ENCODE measurements at regions not wholly inside any gene's neighbourhood (a gene's known extent, or its start where the extent isn't known, plus 50 kb on each side); places are given as distances from the start of the nearest gene placed in this dataset.

- TF ChIP-seq GMEB2 (CRISPR knock-in tag; IDR thresholded peaks at IDR 0.05; ENCODE audit: low read depth) (no peak), ZNF382 (CRISPR knock-in tag; IDR thresholded peaks at IDR 0.05; ENCODE audit: borderline replicate concordance) (no peak), FOXO1 (CRISPR knock-in tag; IDR thresholded peaks at IDR 0.05) (peak; percentile 100), HOXA7 (CRISPR knock-in tag; IDR thresholded peaks at IDR 0.05) (no peak), ZNF574 (CRISPR knock-in tag; IDR thresholded peaks at IDR 0.05) (peak; percentile 79), MAZ (IDR thresholded peaks at IDR 0.05; ENCODE audit: borderline replicate concordance, low read depth, low read length) (no peak), MAZ (CRISPR knock-in tag; IDR thresholded peaks at IDR 0.05; ENCODE audit: low read depth) (no peak), NKX3-1 (CRISPR knock-in tag; IDR thresholded peaks at IDR 0.05) (no peak), ZBTB7A (CRISPR knock-in tag; IDR thresholded peaks at IDR 0.05) (0 out of 2 replicates have a peak, but pooled peaks have one; percentile 49), RNF219 (CRISPR knock-in tag; IDR thresholded peaks at IDR 0.05) (no peak), ZNF83 (CRISPR knock-in tag; IDR thresholded peaks at IDR 0.05; ENCODE audit: borderline replicate concordance) (no peak), PCBP2 (optimal IDR thresholded peaks at IDR 0.05; ENCODE audit: low read depth, low read length, poor library complexity, severe bottlenecking) (no peak), U2AF2 (IDR thresholded peaks at IDR 0.05; ENCODE audit: low read depth, low read length) (no peak), ZNF780A (CRISPR knock-in tag; IDR thresholded peaks at IDR 0.05) (no peak), ZNF224 (CRISPR knock-in tag; IDR thresholded peaks at IDR 0.05) (0 out of 2 replicates have a peak, but pooled peaks have one; percentile 49), ISL2 (CRISPR knock-in tag; IDR thresholded peaks at IDR 0.05) (peak; percentile 87), NCOR1 (IDR thresholded peaks at IDR 0.05; ENCODE audit: borderline replicate concordance, low read length) (peak; percentile 95), ZNF773 (CRISPR knock-in tag; IDR thresholded peaks at IDR 0.05; ENCODE audit: borderline replicate concordance) (no peak), KDM4B (CRISPR knock-in tag; IDR thresholded peaks at IDR 0.05) (peak; percentile 97), FOXP4 (CRISPR knock-in tag; IDR thresholded peaks at IDR 0.05) (peak; percentile 96), TCF12 (IDR thresholded peaks at IDR 0.05) (no peak), TCF12 (CRISPR knock-in tag; IDR thresholded peaks at IDR 0.05) (peak; percentile 93; the same call in 1 of the 2 replicates), ZNF160 (CRISPR knock-in tag; IDR thresholded peaks at IDR 0.05) (no peak)
Measured at GRCh38 chr5:158461240-158461854, 602.4 kb upstream of the CLINT1 start (continued).
